ENCODE measurements at regions not wholly inside any gene's neighbourhood (a gene's known extent, or its start where the extent isn't known, plus 50 kb on each side); places are given as distances from the start of the nearest gene placed in this dataset.

- Mint-ChIP-seq H3K36me3 (no peaks in the 10 kb centered on the region), H3K27ac (no peak overlapping the region), H3K27me3 (no peaks in the 10 kb centered on the region), H3K4me1 (no peaks in the 10 kb centered on the region), H3K4me3 (no peak overlapping the region), H3K9me3 (peaks cover 2 to 5% (median 2%) of the 10 kb centered on the region in 3 donors)
Observed at GRCh38 chr9:18075253-18075952, 398.6 kb upstream of the ADAMTSL1 start.

- Mint-ChIP-seq H3K27me3 (no peaks in the 10 kb centered on the region), H3K4me1 (no peaks in the 10 kb centered on the region), H3K4me3 (no peak overlapping the region), H3K27ac (no peak overlapping the region), H3K9me3 (peaks cover 2 to 14% (median 4%) of the 10 kb centered on the region in 3 donors), H3K36me3 (no peaks in the 10 kb centered on the region)
Observed at GRCh38 chr9:18077941-18078678, 395.8 kb upstream of the ADAMTSL1 start.

- Mint-ChIP-seq H3K9me3 (peaks cover 2 to 3% (median 2%) of the 10 kb centered on the region in 3 donors), H3K4me3 (no peak overlapping the region), H3K4me1 (no peaks in the 10 kb centered on the region), H3K27me3 (no peaks in the 10 kb centered on the region), H3K27ac (no peak overlapping the region), H3K36me3 (no peaks in the 10 kb centered on the region)
Observed at GRCh38 chr9:18092138-18092537, 381.8 kb upstream of the ADAMTSL1 start.

GRCh38 chr9:18106006-18106560 lies 367.9 kb upstream of the ADAMTSL1 start:
- Mint-ChIP-seq H3K4me3 (no peak overlapping the region), H3K27ac (no peak overlapping the region), H3K9me3 (peaks cover 0 to 2% (median 0%) of the 10 kb centered on the region in 3 donors), H3K27me3 (peaks cover 1% of the 10 kb centered on the region), H3K4me1 (no peaks in the 10 kb centered on the region), H3K36me3 (no peaks in the 10 kb centered on the region)

GRCh38 chr9:18109675-18110074 lies 364.3 kb upstream of the ADAMTSL1 start:
- peak overlapping the region in 1 of 3 donors; percentile 68 for H3K27ac Mint-ChIP-seq
- H3K9me3 Mint-ChIP-seq = peaks cover 2 to 5% (median 3%) of the 10 kb centered on the region in 3 donors
- no peak overlapping the region for H3K4me3 Mint-ChIP-seq
- peaks cover 2% of the 10 kb centered on the region for H3K36me3 Mint-ChIP-seq
- H3K4me1 Mint-ChIP-seq = no peaks in the 10 kb centered on the region
- H3K27me3 Mint-ChIP-seq = no peaks in the 10 kb centered on the region

- H3K4me3 Mint-ChIP-seq = no peak overlapping the region
- peaks cover 2% of the 10 kb centered on the region for H3K36me3 Mint-ChIP-seq
- peaks cover 2 to 5% (median 3%) of the 10 kb centered on the region in 3 donors for H3K9me3 Mint-ChIP-seq
- H3K4me1 Mint-ChIP-seq = no peaks in the 10 kb centered on the region
- no peaks in the 10 kb centered on the region for H3K27me3 Mint-ChIP-seq
- H3K27ac Mint-ChIP-seq = no peak overlapping the region
Observed at GRCh38 chr9:18111146-18111545, 362.8 kb upstream of the ADAMTSL1 start.

GRCh38 chr9:18114559-18115475 lies 359.1 kb upstream of the ADAMTSL1 start:
- Mint-ChIP-seq H3K36me3 (peaks cover 2% of the 10 kb centered on the region), H3K4me3 (no peak overlapping the region), H3K9me3 (peaks cover 5 to 6% (median 5%) of the 10 kb centered on the region in 3 donors), H3K27ac (no peak overlapping the region), H3K27me3 (no peaks in the 10 kb centered on the region), H3K4me1 (no peaks in the 10 kb centered on the region)

- Mint-ChIP-seq H3K27me3 (no peaks in the 10 kb centered on the region), H3K36me3 (peaks cover 2% of the 10 kb centered on the region), H3K4me1 (no peaks in the 10 kb centered on the region), H3K9me3 (peaks cover 3 to 5% (median 5%) of the 10 kb centered on the region in 3 donors), H3K27ac (no peak overlapping the region), H3K4me3 (no peak overlapping the region)
Observed at GRCh38 chr9:18118268-18118667, 355.7 kb upstream of the ADAMTSL1 start.

GRCh38 chr9:18122171-18122570 lies 351.8 kb upstream of the ADAMTSL1 start:
- Mint-ChIP-seq H3K9me3 (peaks cover 0 to 3% (median 2%) of the 10 kb centered on the region in 3 donors), H3K27ac (no peak overlapping the region), H3K4me3 (no peak overlapping the region), H3K36me3 (no peaks in the 10 kb centered on the region), H3K27me3 (no peaks in the 10 kb centered on the region), H3K4me1 (no peaks in the 10 kb centered on the region)

- no peaks in the 10 kb centered on the region for H3K27me3 Mint-ChIP-seq
- no peak overlapping the region for H3K27ac Mint-ChIP-seq
- H3K9me3 Mint-ChIP-seq = no peaks in the 10 kb centered on the region
- no peaks in the 10 kb centered on the region for H3K36me3 Mint-ChIP-seq
- H3K4me3 Mint-ChIP-seq = no peak overlapping the region
- H3K4me1 Mint-ChIP-seq = no peaks in the 10 kb centered on the region
Observed at GRCh38 chr9:18124760-18125159, 349.2 kb upstream of the ADAMTSL1 start.

- no peak overlapping the region for H3K4me3 Mint-ChIP-seq
Observed at GRCh38 chr9:18126831-18127498, 347.0 kb upstream of the ADAMTSL1 start.

GRCh38 chr9:18127499-18127875 lies 346.5 kb upstream of the ADAMTSL1 start:
- Mint-ChIP-seq H3K4me3 (no peak overlapping the region), H3K27ac (no peak overlapping the region), H3K36me3 (no peaks in the 10 kb centered on the region), H3K4me1 (no peaks in the 10 kb centered on the region), H3K27me3 (no peaks in the 10 kb centered on the region), H3K9me3 (peaks cover 0 to 7% (median 0%) of the 10 kb centered on the region in 3 donors)

More at GRCh38 chr9:18126831-18127498, 347.0 kb upstream of the ADAMTSL1 start:
- Mint-ChIP-seq H3K27me3 (no peaks in the 10 kb centered on the region), H3K27ac (no peak overlapping the region), H3K36me3 (no peaks in the 10 kb centered on the region), H3K9me3 (peaks cover 0 to 1% (median 0%) of the 10 kb centered on the region in 3 donors), H3K4me1 (no peaks in the 10 kb centered on the region)

GRCh38 chr9:18129809-18130334 lies 344.1 kb upstream of the ADAMTSL1 start:
- Mint-ChIP-seq H3K4me3 (no peak overlapping the region), H3K36me3 (no peaks in the 10 kb centered on the region), H3K9me3 (peaks cover 0 to 9% (median 0%) of the 10 kb centered on the region in 3 donors), H3K27ac (no peak overlapping the region), H3K27me3 (no peaks in the 10 kb centered on the region), H3K4me1 (no peaks in the 10 kb centered on the region)

- Mint-ChIP-seq H3K36me3 (no peaks in the 10 kb centered on the region), H3K27ac (no peak overlapping the region), H3K4me1 (no peaks in the 10 kb centered on the region), H3K9me3 (peaks cover 0 to 9% (median 0%) of the 10 kb centered on the region in 3 donors), H3K4me3 (no peak overlapping the region), H3K27me3 (no peaks in the 10 kb centered on the region)
Observed at GRCh38 chr9:18136354-18136994, 337.5 kb upstream of the ADAMTSL1 start.

All from IgD-negative memory B cell (primary cell).